Gastrocnemius medialis (tissue), 4 donors: ENCODE measurements at regions not wholly inside any gene's neighbourhood (a gene's known extent, or its start where the extent isn't known, plus 50 kb on each side); places are given as distances from the start of the nearest gene placed in this dataset.

ENCODE experiments used
- CTCF ChIP-seq, 5 experiments: fragments of 450-650 bp in 3 of 5; fragments of 200-600 bp in 2 of 5; sonication (generic) in 2 of 5; IDR thresholded peaks in 4 of 5; conservative IDR thresholded peaks in 1 of 5; 1 replicate in 4 of 5; 2 replicates in 1 of 5; pipeline ENCODE4 v1.5.1; 2016 to 2019; ENCODE audit warnings: antibody characterized with exemption in 5 of 5, mild to moderate bottlenecking in 3 of 5, moderate library complexity in 3 of 5
- POLR2A ChIP-seq, 2 donors: fragments of 450-650 bp; IDR thresholded peaks; one replicate each; pipeline ENCODE4 v1.6.1; 2017; ENCODE audit warnings: antibody characterized with exemption in 2 of 2, mild to moderate bottlenecking in 2 of 2, moderate library complexity in 2 of 2

GRCh38 chr22:34763496-34763895 lies 302.5 kb upstream of the ISX start:
- TF ChIP-seq CTCF (IDR thresholded peaks at IDR 0.05 in 4 of 5, conservative IDR thresholded peaks at IDR 0.05 in 1 of 5), result no peak
- no peak for TF ChIP-seq POLR2A (IDR thresholded peaks at IDR 0.05)
